Spleen (tissue), 11 donors: ENCODE measurements at regions not wholly inside any gene's neighbourhood (a gene's known extent, or its start where the extent isn't known, plus 50 kb on each side); places are given as distances from the start of the nearest gene placed in this dataset.

Source experiments
- DNase-seq: peaks from one replicate; pipeline ENCODE4 v3.0.0-alpha.2; 2020
- H3K27ac ChIP-seq, 8 donors: fragments of 200-600 bp; sonication (generic) in 7 of 8; 1 replicate in 4 of 8; 2 replicates in 4 of 8; pipeline versions ENCODE4 v1.5.0 to v1.8.0; 2016 to 2021; ENCODE audit warnings: inconsistent platforms in 4 of 8, mild to moderate bottlenecking in 4 of 8, moderate library complexity in 1 of 8
- H3K27me3 ChIP-seq, 7 donors: fragments of 200-600 bp; sonication (generic) in 6 of 7; replicated peaks in 1 of 7; 1 replicate in 4 of 7; 2 replicates in 3 of 7; pipeline versions ENCODE4 v1.5.0 to v1.8.0; 2016 to 2021; ENCODE audit warnings: inconsistent platforms in 3 of 7, mild to moderate bottlenecking in 1 of 7
- H3K36me3 ChIP-seq, 6 donors: fragments of 200-600 bp; sonication (generic) in 5 of 6; 1 replicate in 4 of 6; 2 replicates in 2 of 6; pipeline versions ENCODE4 v1.5.0 to v1.8.0; 2016 to 2021; ENCODE audit warnings: inconsistent platforms in 2 of 6
- H3K4me1 ChIP-seq, 6 donors: fragments of 200-600 bp; sonication (generic) in 5 of 6; 1 replicate in 3 of 6; 2 replicates in 3 of 6; pipeline versions ENCODE4 v1.5.0 to v1.8.0; 2016 to 2021; ENCODE audit warnings: inconsistent platforms in 3 of 6
- H3K4me3 ChIP-seq, 8 donors: fragments of 200-600 bp; sonication (generic) in 7 of 8; 1 replicate in 4 of 8; 2 replicates in 4 of 8; pipeline versions ENCODE4 v1.5.0 to v1.8.0; 2016 to 2021; ENCODE audit warnings: inconsistent platforms in 4 of 8, mild to moderate bottlenecking in 4 of 8, moderate library complexity in 2 of 8
- H3K9me3 ChIP-seq, 8 donors: fragments of 200-600 bp; sonication (generic) in 7 of 8; 1 replicate in 4 of 8; 2 replicates in 4 of 8; pipeline versions ENCODE4 v1.5.0 to v1.8.0; 2016 to 2021; ENCODE audit warnings: inconsistent platforms in 4 of 8
- CTCF ChIP-seq, 11 experiments: fragments of 200-600 bp in 7 of 11; fragments of 450-650 bp in 4 of 11; sonication (generic) in 4 of 11; IDR thresholded peaks in 8 of 11; conservative IDR thresholded peaks in 3 of 11; 1 replicate in 7 of 11; 2 replicates in 4 of 11; pipeline versions ENCODE4 v1.4.0 to v1.8.0; 2016 to 2021; ENCODE audit warnings: antibody characterized with exemption in 11 of 11, inconsistent platforms in 4 of 11, mild to moderate bottlenecking in 1 of 11
- POLR2A ChIP-seq, 3 donors: fragments of 450-650 bp; IDR thresholded peaks; one replicate each; pipeline ENCODE4 v1.5.1; 2017; ENCODE audit warnings: antibody characterized with exemption in 3 of 3, mild to moderate bottlenecking in 1 of 3
- POLR2AphosphoS5 ChIP-seq, 3 donors: sonication (generic); formaldehyde crosslinking; IDR thresholded peaks; one replicate each; pipeline ENCODE4 v1.5.1; 2017; ENCODE audit warnings: antibody characterized with exemption in 3 of 3
- WGBS, 5 donors: extraction: QIAGEN DNeasy Blood & Tissue Kit in 3 of 5; methylation state at CpG; one replicate each; pipeline versions ENCODE4 v1.1.5 to v1.1.7; 2013 to 2018; 5-methylcytosine and 5-hydroxymethylcytosine counted together
- intact Hi-C: fragments of 100-400 bp; cut with DNase I; formaldehyde crosslinking; loops from one replicate; pipeline ENCODE4 v1.15.0; 2023; ENCODE audit warnings: low total_unique reads
- donor health status: healthy with polysubstance abuse.
- donor health status: DM: no; HTN: no; CAD: no; lungs with moderate emphysema.
- donor health status: DM: no; HTN: no; CAD: no.
- donor health status: Bipolar disorder and iron deficiency.
- donor health status: healthy.
- donor health status: DM: no; HTN: no; CAD: no.
- donor health status: DM: yes; HTN: yes; CAD: no.

GRCh38 chr4:23135792-23136645 lies 443.3 kb downstream of the GBA3 start:
- DNase-seq, result no peak
- Histone ChIP-seq H3K27me3 (no peaks in the 10 kb centered on the region), H3K27ac (no peak overlapping the region), H3K4me1 (no peaks in the 10 kb centered on the region), H3K4me3 (no peak overlapping the region), H3K9me3 (no peaks in the 10 kb centered on the region), H3K36me3 (no peaks in the 10 kb centered on the region)
- WGBS, 5 donors, result 66 to 81% (median 71%) methylated on average over 1 of the region's 1 CpG
- intact Hi-C loops, result no loop called here
- peak in 9 of 11 experiments; percentile 20 to 70 (median 64) for TF ChIP-seq CTCF (IDR thresholded peaks at IDR 0.05 in 8 of 11, conservative IDR thresholded peaks at IDR 0.05 in 3 of 11)
- TF ChIP-seq POLR2A (IDR thresholded peaks at IDR 0.05), result no peak

GRCh38 chr4:23134331-23134730 lies 441.6 kb downstream of the GBA3 start:
- no peak overlapping the region for H3K4me3 ChIP-seq
- 67 to 81% (median 76%) methylated on average over 2 of the region's 2 CpGs for WGBS, 5 donors
- no peaks in the 10 kb centered on the region for H3K9me3 ChIP-seq
- DNase-seq, result no peak
- H3K27ac ChIP-seq, result no peak overlapping the region
- no peak for TF ChIP-seq CTCF (IDR thresholded peaks at IDR 0.05 in 8 of 11, conservative IDR thresholded peaks at IDR 0.05 in 3 of 11)
- TF ChIP-seq POLR2A (IDR thresholded peaks at IDR 0.05), result no peak
- no peak for TF ChIP-seq POLR2AphosphoS5 (IDR thresholded peaks at IDR 0.05)
- no peaks in the 10 kb centered on the region for H3K27me3 ChIP-seq
- H3K4me1 ChIP-seq, result no peaks in the 10 kb centered on the region
- intact Hi-C loops, result no loop called here
- no peaks in the 10 kb centered on the region for H3K36me3 ChIP-seq

- no peaks in the 10 kb centered on the region for H3K9me3 ChIP-seq
- H3K27ac ChIP-seq, result no peak overlapping the region
- H3K36me3 ChIP-seq, result no peaks in the 10 kb centered on the region
- intact Hi-C loops, result no loop called here
- 81 to 94% (median 86%) methylated on average over 2 of the region's 2 CpGs for WGBS, 5 donors
- no peak for TF ChIP-seq CTCF (IDR thresholded peaks at IDR 0.05 in 8 of 11, conservative IDR thresholded peaks at IDR 0.05 in 3 of 11)
- no peak overlapping the region for H3K4me3 ChIP-seq
- no peak for DNase-seq
- no peaks in the 10 kb centered on the region for H3K4me1 ChIP-seq
- H3K27me3 ChIP-seq, result no peaks in the 10 kb centered on the region
These were observed 438.1 kb downstream of the GBA3 start for GRCh38 chr4:23130845-23131244.

GRCh38 chr4:23125118-23125517 lies 432.4 kb downstream of the GBA3 start:
- no peaks in the 10 kb centered on the region for H3K4me1 ChIP-seq
- H3K27me3 ChIP-seq, result no peaks in the 10 kb centered on the region
- 92 to 95% (median 93%) methylated on average over 6 of the region's 6 CpGs for WGBS, 5 donors
- no peak overlapping the region for H3K4me3 ChIP-seq
- intact Hi-C loops, result no loop called here
- H3K27ac ChIP-seq, result no peak overlapping the region
- DNase-seq, result no peak
- TF ChIP-seq CTCF (IDR thresholded peaks at IDR 0.05 in 8 of 11, conservative IDR thresholded peaks at IDR 0.05 in 3 of 11) (no peak), POLR2AphosphoS5 (IDR thresholded peaks at IDR 0.05) (no peak), POLR2A (IDR thresholded peaks at IDR 0.05) (no peak)
- H3K9me3 ChIP-seq, result peaks cover 0 to 4% (median 0%) of the 10 kb centered on the region in 8 donors
- no peaks in the 10 kb centered on the region for H3K36me3 ChIP-seq
